Skeletal muscle tissue (tissue), 3 donors: ENCODE measurements at regions not wholly inside any gene's neighbourhood (a gene's known extent, or its start where the extent isn't known, plus 50 kb on each side); places are given as distances from the start of the nearest gene placed in this dataset.

Source experiments
- H3K27ac ChIP-seq: one replicate; pipeline ENCODE4 v1.7.0; 2013; ENCODE audit warnings: mild to moderate bottlenecking, low read depth, low read length, inconsistent platforms
- H3K27me3 ChIP-seq, 3 donors: one replicate each; pipeline ENCODE4 v1.7.0; 2013; ENCODE audit warnings: low read length in 3 of 3; ENCODE audit not compliant: control insufficient read depth in 3 of 3, insufficient read depth in 3 of 3
- H3K36me3 ChIP-seq, 3 donors: one replicate each; pipeline ENCODE4 v1.7.0; 2013; ENCODE audit warnings: low read length in 3 of 3; ENCODE audit not compliant: control insufficient read depth in 3 of 3, insufficient read depth in 3 of 3
- H3K4me1 ChIP-seq, 3 donors: one replicate each; pipeline ENCODE4 v1.7.0; 2013; ENCODE audit warnings: low read length in 3 of 3, mild to moderate bottlenecking in 3 of 3; ENCODE audit not compliant: control insufficient read depth in 3 of 3, insufficient read depth in 3 of 3
- H3K4me3 ChIP-seq, 3 donors: one replicate each; pipeline ENCODE4 v1.7.0; 2013; ENCODE audit warnings: low read length in 3 of 3
- H3K9ac ChIP-seq, 3 donors: one replicate each; pipeline ENCODE4 v1.7.0; 2013; ENCODE audit warnings: low read length in 3 of 3, mild to moderate bottlenecking in 3 of 3, moderate library complexity in 2 of 3, low read depth in 1 of 3
- H3K9me3 ChIP-seq, 3 donors: one replicate each; pipeline ENCODE4 v1.7.0; 2013; ENCODE audit warnings: low read length in 3 of 3; ENCODE audit not compliant: control insufficient read depth in 3 of 3
- donor health status: Osteomylitis.

- no peaks in the 10 kb centered on the region for H3K36me3 ChIP-seq
- H3K9ac ChIP-seq = no peak overlapping the region
- no peaks in the 10 kb centered on the region for H3K9me3 ChIP-seq
- H3K27ac ChIP-seq = no peak overlapping the region
- H3K4me1 ChIP-seq = no peaks in the 10 kb centered on the region
- no peaks in the 10 kb centered on the region for H3K27me3 ChIP-seq
- H3K4me3 ChIP-seq = no peak overlapping the region
Observed at GRCh38 chr2:191593622-191594385, 84.1 kb upstream of the NABP1 start.

GRCh38 chr2:191597186-191597751, 80.7 kb upstream of the NABP1 start:
- H3K4me1 ChIP-seq = no peaks in the 10 kb centered on the region
- no peak overlapping the region for H3K27ac ChIP-seq
- H3K9me3 ChIP-seq = no peaks in the 10 kb centered on the region
- no peak overlapping the region for H3K9ac ChIP-seq
- H3K27me3 ChIP-seq = no peaks in the 10 kb centered on the region
- H3K36me3 ChIP-seq = no peaks in the 10 kb centered on the region
- H3K4me3 ChIP-seq = no peak overlapping the region

GRCh38 chr2:191598296-191598695, 79.6 kb upstream of the NABP1 start:
- Histone ChIP-seq H3K27ac (no peak overlapping the region), H3K27me3 (no peaks in the 10 kb centered on the region), H3K4me3 (no peak overlapping the region), H3K4me1 (no peaks in the 10 kb centered on the region), H3K9ac (no peak overlapping the region), H3K36me3 (no peaks in the 10 kb centered on the region), H3K9me3 (no peaks in the 10 kb centered on the region)

GRCh38 chr2:191601060-191601459, 76.9 kb upstream of the NABP1 start:
- H3K9me3 ChIP-seq = no peaks in the 10 kb centered on the region
- H3K36me3 ChIP-seq = no peaks in the 10 kb centered on the region
- H3K4me1 ChIP-seq = no peaks in the 10 kb centered on the region
- no peak overlapping the region for H3K9ac ChIP-seq
- no peak overlapping the region for H3K4me3 ChIP-seq
- H3K27ac ChIP-seq = no peak overlapping the region
- peaks cover 0 to 2% (median 0%) of the 10 kb centered on the region in 3 donors for H3K27me3 ChIP-seq

GRCh38 chr2:191604154-191604553, 73.8 kb upstream of the NABP1 start:
- H3K36me3 ChIP-seq = no peaks in the 10 kb centered on the region
- H3K27me3 ChIP-seq = peaks cover 0 to 2% (median 0%) of the 10 kb centered on the region in 3 donors
- no peak overlapping the region for H3K9ac ChIP-seq
- H3K4me1 ChIP-seq = no peaks in the 10 kb centered on the region
- no peak overlapping the region for H3K4me3 ChIP-seq
- H3K27ac ChIP-seq = no peak overlapping the region
- no peaks in the 10 kb centered on the region for H3K9me3 ChIP-seq

GRCh38 chr2:191607096-191607495, 70.8 kb upstream of the NABP1 start:
- Histone ChIP-seq H3K9ac (no peak overlapping the region), H3K4me1 (no peaks in the 10 kb centered on the region), H3K36me3 (no peaks in the 10 kb centered on the region), H3K27ac (no peak overlapping the region), H3K9me3 (no peaks in the 10 kb centered on the region), H3K4me3 (no peak overlapping the region), H3K27me3 (peaks cover 0 to 2% (median 0%) of the 10 kb centered on the region in 3 donors)

GRCh38 chr2:191610756-191611155, 67.2 kb upstream of the NABP1 start:
- no peak overlapping the region for H3K4me3 ChIP-seq
- no peak overlapping the region for H3K27ac ChIP-seq
- no peaks in the 10 kb centered on the region for H3K27me3 ChIP-seq
- no peak overlapping the region for H3K9ac ChIP-seq
- no peaks in the 10 kb centered on the region for H3K36me3 ChIP-seq
- H3K9me3 ChIP-seq = no peaks in the 10 kb centered on the region
- no peaks in the 10 kb centered on the region for H3K4me1 ChIP-seq

DNA sequence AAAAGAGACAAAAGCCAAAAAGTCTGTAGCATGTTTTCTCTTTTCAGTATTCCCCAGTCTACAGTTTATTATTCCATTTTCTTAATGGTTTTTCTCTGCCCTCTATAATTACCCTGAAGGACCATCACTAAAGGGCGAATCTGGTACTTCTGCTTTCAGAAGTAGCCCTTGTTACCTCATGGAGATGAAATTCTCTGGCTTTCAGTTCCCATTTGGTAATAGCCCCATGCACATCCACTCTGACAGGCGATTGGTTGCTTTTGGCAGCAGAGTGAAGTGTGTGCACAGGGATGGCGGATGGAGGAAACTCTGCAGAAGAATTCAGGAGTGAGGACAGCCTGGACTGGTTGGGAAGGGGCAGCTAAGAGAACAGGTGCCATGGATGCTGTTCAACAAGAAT, 66.3 kb upstream of the NABP1 start:
- H3K27me3 ChIP-seq = no peaks in the 10 kb centered on the region
- H3K4me1 ChIP-seq = no peaks in the 10 kb centered on the region
- no peaks in the 10 kb centered on the region for H3K36me3 ChIP-seq
- no peak overlapping the region for H3K4me3 ChIP-seq
- no peaks in the 10 kb centered on the region for H3K9me3 ChIP-seq
- no peak overlapping the region for H3K9ac ChIP-seq
- no peak overlapping the region for H3K27ac ChIP-seq

- Histone ChIP-seq H3K4me1 (no peaks in the 10 kb centered on the region), H3K9ac (no peak overlapping the region), H3K27me3 (no peaks in the 10 kb centered on the region), H3K36me3 (no peaks in the 10 kb centered on the region), H3K9me3 (no peaks in the 10 kb centered on the region), H3K27ac (no peak overlapping the region), H3K4me3 (no peak overlapping the region)
Observed at GRCh38 chr2:191612496-191612895, 65.4 kb upstream of the NABP1 start.

GRCh38 chr2:191614759-191615158, 63.2 kb upstream of the NABP1 start:
- H3K4me3 ChIP-seq = no peak overlapping the region
- H3K9ac ChIP-seq = no peak overlapping the region
- no peaks in the 10 kb centered on the region for H3K4me1 ChIP-seq
- no peaks in the 10 kb centered on the region for H3K36me3 ChIP-seq
- no peaks in the 10 kb centered on the region for H3K27me3 ChIP-seq
- no peak overlapping the region for H3K27ac ChIP-seq
- no peaks in the 10 kb centered on the region for H3K9me3 ChIP-seq
